PFSK-1 (cell line): ENCODE measurements at regions not wholly inside any gene's neighbourhood (a gene's known extent, or its start where the extent isn't known, plus 50 kb on each side); places are given as distances from the start of the nearest gene placed in this dataset.

Experiments used
- FOXP2 ChIP-seq: optimal IDR thresholded peaks from 2 replicates; pipeline ENCODE3; 2011; ENCODE audit warnings: borderline replicate concordance, control low read depth, inconsistent platforms; ENCODE audit not compliant: insufficient read depth; ENCODE audit errors: extremely low read length, extremely low read depth
- POLR2AphosphoS5 ChIP-seq: IDR thresholded peaks from 2 replicates; pipeline ENCODE4 v1.6.1; 2012; ENCODE audit warnings: low read depth, mild to moderate bottlenecking, control low read depth, low read length, moderate library complexity
- REST ChIP-seq, 2 experiments: IDR thresholded peaks; 2 replicates each; pipeline versions ENCODE4 v1.6.1 to v1.8.0; 2011 to 2012; ENCODE audit warnings: low read depth in 2 of 2, low read length in 2 of 2, control low read depth in 1 of 2, inconsistent platforms in 1 of 2, mild to moderate bottlenecking in 1 of 2, moderate library complexity in 1 of 2; ENCODE audit not compliant: insufficient read depth in 1 of 2
- SIN3A ChIP-seq: IDR thresholded peaks from 2 replicates; pipeline ENCODE4 v1.6.1; 2012; ENCODE audit warnings: mild to moderate bottlenecking, low read length, moderate library complexity, borderline replicate concordance; ENCODE audit not compliant: insufficient read depth
- TAF1 ChIP-seq: IDR thresholded peaks from 2 replicates; pipeline ENCODE4 v1.6.1; 2012; ENCODE audit warnings: low read length, control low read depth, borderline replicate concordance; ENCODE audit not compliant: insufficient read depth

- TF ChIP-seq POLR2AphosphoS5 (no peak), TAF1 (no peak), SIN3A (no peak), REST (IDR thresholded peaks at IDR 0.05; ENCODE audit: insufficient read depth in 1 of 2, low read depth in 2 of 2, low read length in 2 of 2) (no peak), FOXP2 (no peak)
Observed at GRCh38 chr20:40442181-40442963, 246.7 kb downstream of the MAFB start.
